Central memory CD8-positive, alpha-beta T cell (primary cell): ENCODE measurements at regions not wholly inside any gene's neighbourhood (a gene's known extent, or its start where the extent isn't known, plus 50 kb on each side); places are given as distances from the start of the nearest gene placed in this dataset.

Source experiments
- ATAC-seq: fragments of 150-1000 bp; cut with Tn5 transposase; replicated peaks from 2 replicates; pipeline ENCODE4 v1.10.0; 2022; ENCODE audit warnings: mild to moderate bottlenecking, moderate FRiP score, moderate number of reproducible peaks; ENCODE audit not compliant: poor library complexity, severe bottlenecking; ENCODE audit errors: extremely low read depth
- DNase-seq, 2 donors: peaks; one replicate each; pipeline ENCODE4 v3.0.0; 2021; ENCODE audit warnings: low spot score in 2 of 2
- H3K27ac Mint-ChIP-seq: one replicate; pipeline ENCODE4 v1.8.0; 2022; ENCODE audit warnings: low read depth, mild to moderate bottlenecking, moderate library complexity, mixed read lengths
- H3K27me3 Mint-ChIP-seq: one replicate; pipeline ENCODE4 v1.8.0; 2022; ENCODE audit warnings: mixed read lengths
- H3K36me3 Mint-ChIP-seq: one replicate; pipeline ENCODE4 v1.8.0; 2022; ENCODE audit warnings: mild to moderate bottlenecking, moderate library complexity, mixed read lengths; ENCODE audit not compliant: insufficient read depth
- H3K4me1 Mint-ChIP-seq: one replicate; pipeline ENCODE4 v1.8.0; 2022; ENCODE audit warnings: mixed read lengths
- H3K4me3 Mint-ChIP-seq: one replicate; pipeline ENCODE4 v1.8.0; 2022; ENCODE audit warnings: mild to moderate bottlenecking, moderate library complexity, mixed read lengths
- H3K9me3 Mint-ChIP-seq: one replicate; pipeline ENCODE4 v1.8.0; 2022; ENCODE audit warnings: mixed read lengths

DNA sequence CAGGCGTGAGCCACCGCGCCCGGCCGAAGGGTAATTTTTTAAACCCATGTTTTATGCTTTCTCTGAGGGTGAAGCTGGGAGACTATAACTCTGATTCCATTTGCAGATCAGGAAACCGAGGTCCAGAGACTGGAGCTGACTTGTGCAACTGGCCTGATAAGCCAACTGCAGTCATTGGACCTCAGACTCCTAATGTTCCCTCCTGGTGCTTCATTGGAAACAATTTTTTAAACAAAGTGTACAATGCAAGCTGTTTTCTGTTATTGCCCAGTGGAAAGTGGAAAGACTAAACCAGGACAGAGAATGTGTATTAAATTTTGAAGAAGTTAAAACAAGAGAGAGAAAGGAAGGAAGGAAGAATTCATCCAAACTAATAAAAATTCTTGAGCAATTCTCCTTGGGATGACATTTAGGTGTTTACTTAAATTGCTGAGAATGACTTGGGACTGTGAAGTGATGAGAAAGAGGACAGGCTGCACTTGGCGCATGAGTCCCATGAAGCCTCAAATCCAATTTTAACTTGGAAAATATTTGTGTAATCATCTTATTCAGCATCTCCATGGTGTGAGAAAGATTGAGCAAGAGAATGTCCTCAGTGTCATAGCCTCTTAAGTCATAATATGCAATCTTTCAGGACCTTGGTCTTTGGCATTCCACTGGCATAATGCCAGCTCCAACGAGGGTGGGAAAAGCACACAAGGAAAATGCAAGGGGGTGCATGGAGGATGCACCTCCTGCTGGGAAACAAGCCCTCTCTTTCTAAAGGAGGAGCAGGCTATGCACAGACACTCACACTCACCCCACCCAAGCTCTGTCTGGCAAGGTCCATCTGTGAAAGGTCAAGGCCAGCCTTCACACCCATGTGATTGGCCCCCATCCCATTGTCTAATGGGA, 342.0 kb downstream of the SIPA1L2 start:
- no peaks in the 10 kb centered on the region for H3K4me1 Mint-ChIP-seq
- no peaks in the 10 kb centered on the region for H3K9me3 Mint-ChIP-seq
- H3K4me3 Mint-ChIP-seq, result no peak overlapping the region
- H3K36me3 Mint-ChIP-seq, result no peaks in the 10 kb centered on the region
- DNase-seq (no peak), ATAC-seq (no peak)
- peaks cover 24% of the 10 kb centered on the region for H3K27me3 Mint-ChIP-seq
- no peak overlapping the region for H3K27ac Mint-ChIP-seq

DNA sequence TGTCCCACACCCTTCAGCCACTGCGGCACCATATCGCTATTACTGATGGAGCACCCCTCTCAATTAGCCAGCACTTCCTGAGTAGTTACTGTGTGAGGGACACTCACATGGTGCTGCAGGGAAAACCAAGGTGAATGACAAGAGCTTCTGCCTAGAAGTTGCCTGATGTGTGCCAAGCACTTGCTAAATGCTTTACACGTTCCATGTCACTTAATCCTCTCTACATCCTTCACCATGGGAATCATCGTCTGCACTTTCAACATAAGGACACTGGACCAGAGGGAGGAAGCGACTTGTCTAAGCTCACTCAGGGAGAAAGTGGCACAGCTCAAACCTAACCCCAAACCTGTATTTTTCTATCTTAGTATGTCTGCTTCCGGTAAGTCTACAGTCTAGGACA, 344.8 kb downstream of the SIPA1L2 start:
- DNase-seq (no peak), ATAC-seq (no peak)
- no peak overlapping the region for H3K27ac Mint-ChIP-seq
- H3K4me1 Mint-ChIP-seq, result no peaks in the 10 kb centered on the region
- peaks cover 36% of the 10 kb centered on the region for H3K27me3 Mint-ChIP-seq
- no peaks in the 10 kb centered on the region for H3K36me3 Mint-ChIP-seq
- no peak overlapping the region for H3K4me3 Mint-ChIP-seq
- H3K9me3 Mint-ChIP-seq, result no peaks in the 10 kb centered on the region

- H3K9me3 Mint-ChIP-seq, result no peaks in the 10 kb centered on the region
- H3K4me3 Mint-ChIP-seq, result no peak overlapping the region
- ATAC-seq (no peak), DNase-seq (no peak)
- peaks cover 38% of the 10 kb centered on the region for H3K27me3 Mint-ChIP-seq
- H3K36me3 Mint-ChIP-seq, result no peaks in the 10 kb centered on the region
- H3K4me1 Mint-ChIP-seq, result no peaks in the 10 kb centered on the region
- H3K27ac Mint-ChIP-seq, result no peak overlapping the region
These were observed 346.1 kb downstream of the SIPA1L2 start for GRCh38 chr1:232283864-232284263.

- DNase-seq (no peak), ATAC-seq (no peak)
- no peak overlapping the region for H3K27ac Mint-ChIP-seq
- H3K36me3 Mint-ChIP-seq, result no peaks in the 10 kb centered on the region
- H3K4me3 Mint-ChIP-seq, result no peak overlapping the region
- no peaks in the 10 kb centered on the region for H3K4me1 Mint-ChIP-seq
- peaks cover 38% of the 10 kb centered on the region for H3K27me3 Mint-ChIP-seq
- H3K9me3 Mint-ChIP-seq, result no peaks in the 10 kb centered on the region
These were observed 347.4 kb downstream of the SIPA1L2 start for GRCh38 chr1:232282498-232282897.

DNA sequence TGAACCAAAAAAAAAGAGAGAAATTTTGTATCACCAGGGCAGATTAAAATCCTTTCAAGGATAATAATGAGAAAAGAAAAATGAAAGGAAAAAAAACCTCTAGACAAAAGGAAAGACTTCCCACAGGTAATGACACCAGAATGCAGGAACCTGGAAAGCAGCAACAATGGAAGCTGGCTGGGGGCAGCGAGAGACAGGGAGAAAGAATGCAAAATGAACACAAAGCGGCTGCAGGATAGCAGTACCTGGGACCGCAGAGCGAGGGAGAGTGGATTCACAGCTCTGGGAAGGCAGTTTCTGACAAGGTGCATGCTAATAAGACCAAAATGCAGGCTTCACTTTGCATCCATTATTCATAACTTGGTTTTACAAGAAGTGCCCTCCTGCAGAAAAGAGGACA, 349.0 kb downstream of the SIPA1L2 start:
- no peak overlapping the region for H3K4me3 Mint-ChIP-seq
- peaks cover 45% of the 10 kb centered on the region for H3K27me3 Mint-ChIP-seq
- no peaks in the 10 kb centered on the region for H3K36me3 Mint-ChIP-seq
- H3K27ac Mint-ChIP-seq, result no peak overlapping the region
- no peak for DNase-seq
- H3K4me1 Mint-ChIP-seq, result no peaks in the 10 kb centered on the region
- ATAC-seq, result no peak
- H3K9me3 Mint-ChIP-seq, result no peaks in the 10 kb centered on the region

GRCh38 chr1:232279909-232280400, 350.0 kb downstream of the SIPA1L2 start:
- no peaks in the 10 kb centered on the region for H3K4me1 Mint-ChIP-seq
- H3K27me3 Mint-ChIP-seq, result peaks cover 36% of the 10 kb centered on the region
- H3K9me3 Mint-ChIP-seq, result no peaks in the 10 kb centered on the region
- no peak overlapping the region for H3K27ac Mint-ChIP-seq
- H3K36me3 Mint-ChIP-seq, result no peaks in the 10 kb centered on the region
- no peak for DNase-seq
- no peak for ATAC-seq
- H3K4me3 Mint-ChIP-seq, result no peak overlapping the region

DNA sequence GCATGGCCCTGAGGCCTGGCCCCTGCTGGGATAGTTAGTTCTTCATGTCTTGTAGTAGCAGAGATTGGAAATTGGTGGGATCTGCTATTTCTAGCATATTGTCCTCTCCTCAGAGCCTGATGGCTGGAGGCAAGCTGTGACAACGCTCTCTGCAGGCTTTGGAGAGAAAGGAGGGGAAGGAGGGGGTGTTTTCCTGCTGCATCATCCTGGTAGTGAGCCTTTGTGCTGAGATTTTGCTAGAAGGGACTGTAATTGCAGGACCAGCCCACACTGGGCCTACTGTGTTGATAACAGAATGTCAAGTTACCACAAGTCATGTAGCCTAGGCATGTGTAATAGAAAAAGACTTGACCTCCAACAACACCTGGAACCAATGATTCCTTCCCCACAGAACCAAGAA, 351.0 kb downstream of the SIPA1L2 start:
- Mint-ChIP-seq H3K4me3 (no peak overlapping the region), H3K27ac (no peak overlapping the region), H3K36me3 (no peaks in the 10 kb centered on the region), H3K4me1 (no peaks in the 10 kb centered on the region), H3K9me3 (no peaks in the 10 kb centered on the region), H3K27me3 (peaks cover 35% of the 10 kb centered on the region)
- ATAC-seq (no peak), DNase-seq (no peak)

- peak overlapping the region; percentile 42 for H3K27ac Mint-ChIP-seq
These were observed 353.3 kb downstream of the SIPA1L2 start for GRCh38 chr1:232276651-232277050.

GRCh38 chr1:232274999-232275710, 354.8 kb downstream of the SIPA1L2 start:
- DNase-seq (no peak), ATAC-seq (no peak)
- H3K4me3 Mint-ChIP-seq, result no peak overlapping the region
- H3K27me3 Mint-ChIP-seq, result peaks cover 40% of the 10 kb centered on the region
- no peaks in the 10 kb centered on the region for H3K9me3 Mint-ChIP-seq
- no peaks in the 10 kb centered on the region for H3K4me1 Mint-ChIP-seq
- H3K27ac Mint-ChIP-seq, result no peak overlapping the region
- no peaks in the 10 kb centered on the region for H3K36me3 Mint-ChIP-seq

More at GRCh38 chr1:232276651-232277050, 353.3 kb downstream of the SIPA1L2 start:
- no peaks in the 10 kb centered on the region for H3K9me3 Mint-ChIP-seq
- ATAC-seq, result no peak
- no peaks in the 10 kb centered on the region for H3K36me3 Mint-ChIP-seq
- no peaks in the 10 kb centered on the region for H3K4me1 Mint-ChIP-seq
- no peak for DNase-seq
- no peak overlapping the region for H3K4me3 Mint-ChIP-seq
- peaks cover 52% of the 10 kb centered on the region for H3K27me3 Mint-ChIP-seq

DNA sequence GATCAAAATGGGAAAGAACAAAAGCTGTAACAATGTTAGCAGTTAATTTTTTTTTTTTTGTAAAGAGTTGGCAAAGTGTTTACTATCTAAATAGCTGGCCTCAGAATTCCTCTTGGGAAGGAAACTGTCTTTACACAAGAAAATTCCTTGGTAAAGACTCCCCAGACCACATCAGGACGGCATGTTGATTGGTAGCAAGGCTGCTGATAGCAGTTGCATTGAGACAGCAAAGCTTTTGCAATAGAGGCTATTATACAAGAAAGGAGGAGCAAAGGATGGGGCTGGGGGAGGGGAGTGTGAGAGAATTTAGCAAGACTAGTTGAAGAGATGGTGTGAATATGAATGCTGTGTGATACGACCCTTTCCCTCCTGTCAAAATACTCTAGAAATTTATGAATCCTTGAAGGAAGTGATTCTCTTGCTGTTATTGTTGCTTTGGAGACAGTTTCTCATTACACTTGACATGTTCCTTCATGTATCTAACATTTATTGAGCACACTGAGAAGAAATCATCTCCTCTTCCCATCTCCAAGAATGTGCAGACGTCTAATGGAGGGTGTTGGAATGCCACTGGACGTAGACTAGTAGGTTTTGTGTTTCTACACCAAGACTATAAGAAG, 355.6 kb downstream of the SIPA1L2 start:
- H3K4me1 Mint-ChIP-seq, result no peaks in the 10 kb centered on the region
- no peaks in the 10 kb centered on the region for H3K36me3 Mint-ChIP-seq
- no peak overlapping the region for H3K27ac Mint-ChIP-seq
- ATAC-seq (no peak), DNase-seq (no peak)
- H3K4me3 Mint-ChIP-seq, result no peak overlapping the region
- H3K9me3 Mint-ChIP-seq, result no peaks in the 10 kb centered on the region
- H3K27me3 Mint-ChIP-seq, result peaks cover 39% of the 10 kb centered on the region

- no peaks in the 10 kb centered on the region for H3K9me3 Mint-ChIP-seq
- no peak overlapping the region for H3K27ac Mint-ChIP-seq
- no peaks in the 10 kb centered on the region for H3K4me1 Mint-ChIP-seq
- ATAC-seq, result no peak
- H3K4me3 Mint-ChIP-seq, result no peak overlapping the region
- no peak for DNase-seq
- H3K36me3 Mint-ChIP-seq, result no peaks in the 10 kb centered on the region
- peaks cover 39% of the 10 kb centered on the region for H3K27me3 Mint-ChIP-seq
These were observed 356.9 kb downstream of the SIPA1L2 start for GRCh38 chr1:232273011-232273410.

DNA sequence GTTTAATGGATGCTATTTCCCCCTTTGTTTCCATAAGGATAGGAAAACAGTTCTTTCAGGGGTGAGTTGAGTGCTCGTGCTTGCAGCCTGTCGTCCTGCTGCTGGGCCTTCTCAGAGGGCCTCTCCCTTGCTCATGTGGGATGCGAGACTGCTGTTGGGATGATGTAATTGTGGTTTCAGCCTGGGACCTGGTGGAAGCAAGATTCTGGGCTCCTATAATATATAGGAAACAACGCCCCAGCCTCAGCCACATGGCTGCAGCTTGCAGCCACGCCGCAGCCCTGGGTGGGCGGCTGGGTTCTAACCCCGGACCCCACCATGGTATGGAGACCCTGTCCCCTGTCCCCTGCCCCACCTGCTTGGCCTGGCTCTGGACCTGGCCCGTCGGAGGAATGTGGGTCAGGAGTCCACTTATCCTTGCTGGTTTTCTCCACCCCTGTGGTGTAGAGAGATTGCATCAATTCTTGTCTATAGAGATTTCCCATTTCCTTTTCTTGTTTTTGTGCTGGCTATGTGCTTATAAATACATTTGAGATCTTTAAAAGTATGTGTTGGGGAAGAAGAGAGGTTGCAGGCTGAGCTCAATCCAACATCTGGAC, 357.8 kb downstream of the SIPA1L2 start:
- no peak for DNase-seq
- H3K9me3 Mint-ChIP-seq, result no peaks in the 10 kb centered on the region

More for the DNA sequence above, 357.8 kb downstream of the SIPA1L2 start:
- Mint-ChIP-seq H3K4me1 (no peaks in the 10 kb centered on the region), H3K4me3 (no peak overlapping the region), H3K27ac (no peak overlapping the region), H3K27me3 (peaks cover 38% of the 10 kb centered on the region), H3K36me3 (no peaks in the 10 kb centered on the region)
- no peak for ATAC-seq
